ENCODE measurements at regions not wholly inside any gene's neighbourhood (a gene's known extent, or its start where the extent isn't known, plus 50 kb on each side); places are given as distances from the start of the nearest gene placed in this dataset.

- DNase-seq (ENCODE audit: low read depth): no peak
- no peak for TF ChIP-seq CTCF (IDR thresholded peaks at IDR 0.05; ENCODE audit: insufficient read depth, low read depth, low read length, missing control alignments)
- no peak overlapping the region for H3K4me3 ChIP-seq (ENCODE audit: low read length)
Observed at GRCh38 chr19:29022599-29022998, 190.4 kb downstream of the UQCRFS1 start.

GRCh38 chr19:29022165-29022564 lies 190.8 kb downstream of the UQCRFS1 start:
- DNase-seq (ENCODE audit: low read depth): no peak
- no peak for TF ChIP-seq CTCF (IDR thresholded peaks at IDR 0.05; ENCODE audit: insufficient read depth, low read depth, low read length, missing control alignments)
- no peak overlapping the region for H3K4me3 ChIP-seq (ENCODE audit: low read length)

- no peak for DNase-seq (ENCODE audit: low read depth)
- no peak overlapping the region for H3K4me3 ChIP-seq (ENCODE audit: low read length)
- no peak for TF ChIP-seq CTCF (IDR thresholded peaks at IDR 0.05; ENCODE audit: insufficient read depth, low read depth, low read length, missing control alignments)
Observed at GRCh38 chr19:29021232-29021916, 191.6 kb downstream of the UQCRFS1 start.

- no peak for TF ChIP-seq CTCF (IDR thresholded peaks at IDR 0.05; ENCODE audit: insufficient read depth, low read depth, low read length, missing control alignments)
- no peak for DNase-seq (ENCODE audit: low read depth)
- H3K4me3 ChIP-seq (ENCODE audit: low read length): no peak overlapping the region
Observed at GRCh38 chr19:29019403-29019802, 193.5 kb downstream of the UQCRFS1 start.

GRCh38 chr19:29018542-29018941 lies 194.4 kb downstream of the UQCRFS1 start:
- no peak overlapping the region for H3K4me3 ChIP-seq (ENCODE audit: low read length)
- DNase-seq (ENCODE audit: low read depth): no peak
- TF ChIP-seq CTCF (IDR thresholded peaks at IDR 0.05; ENCODE audit: insufficient read depth, low read depth, low read length, missing control alignments): no peak

- no peak for DNase-seq (ENCODE audit: low read depth)
- TF ChIP-seq CTCF (IDR thresholded peaks at IDR 0.05; ENCODE audit: insufficient read depth, low read depth, low read length, missing control alignments): no peak
- no peak overlapping the region for H3K4me3 ChIP-seq (ENCODE audit: low read length)
Observed at GRCh38 chr19:29017788-29018187, 195.2 kb downstream of the UQCRFS1 start.

All from epithelial cell of esophagus (primary cell).